SU-DHL-6 (cell line): ENCODE measurements at regions not wholly inside any gene's neighbourhood (a gene's known extent, or its start where the extent isn't known, plus 50 kb on each side); places are given as distances from the start of the nearest gene placed in this dataset.

Experiments
- H2AFZ ChIP-seq: fragments of 200-600 bp; sonication (generic); 2 replicates; pipeline ENCODE4 v1.6.1; 2014; ENCODE audit warnings: low read depth, mild to moderate bottlenecking, moderate library complexity, mixed read lengths, antibody characterized with exemption, low read length; ENCODE audit not compliant: severe bottlenecking
- H3F3A ChIP-seq: fragments of 200-600 bp; shearing (Covaris generic); 2 replicates; pipeline ENCODE4 v1.6.0; 2016; ENCODE audit warnings: antibody characterized with exemption, mild to moderate bottlenecking; ENCODE audit not compliant: insufficient read depth
- H3K27ac ChIP-seq: fragments of 200-600 bp; sonication (generic); 2 replicates; pipeline ENCODE4 v1.5.1; 2016; ENCODE audit warnings: low read depth, mild to moderate bottlenecking, low read length, moderate library complexity, mixed read lengths
- H3K27me3 ChIP-seq: fragments of 200-600 bp; sonication (generic), shearing (Covaris generic); 2 replicates; pipeline ENCODE4 v1.6.0; 2014; ENCODE audit warnings: mild to moderate bottlenecking, low read length
- H3K36me3 ChIP-seq: fragments of 200-600 bp; sonication (generic); 2 replicates; pipeline ENCODE4 v1.6.1; 2014; ENCODE audit warnings: mild to moderate bottlenecking, low read length, mixed read lengths
- H3K4me2 ChIP-seq: fragments of 300-600, 200-600 bp; shearing (Covaris generic), sonication (generic); 2 replicates; pipeline ENCODE4 v1.6.0; 2014; ENCODE audit warnings: low read length, low read depth, mild to moderate bottlenecking; ENCODE audit not compliant: poor library complexity, severe bottlenecking
- H3K4me3 ChIP-seq: fragments of 200-600 bp; sonication (generic); 2 replicates; pipeline ENCODE4 v1.5.1; 2014; ENCODE audit warnings: antibody characterized with exemption, low read length, mild to moderate bottlenecking, mixed read lengths; ENCODE audit not compliant: insufficient read depth, poor library complexity, severe bottlenecking
- H3K79me2 ChIP-seq: fragments of 200-600 bp; sonication (generic); 2 replicates; pipeline ENCODE4 v1.6.1; 2014; ENCODE audit warnings: mild to moderate bottlenecking, low read length, moderate library complexity; ENCODE audit not compliant: insufficient read depth
- H3K9ac ChIP-seq: fragments of 200-600 bp; sonication (generic); 2 replicates; pipeline ENCODE4 v1.7.0; 2014; ENCODE audit warnings: mild to moderate bottlenecking, low read length
- H3K9me2 ChIP-seq: fragments of 200-600 bp; sonication (generic); replicated peaks from 2 replicates; pipeline ENCODE4 v1.6.1; 2014; ENCODE audit warnings: low read length; ENCODE audit not compliant: insufficient read depth
- H3K9me3 ChIP-seq: fragments of 200-600 bp; sonication (generic); 2 replicates; pipeline ENCODE4 v1.6.1; 2014; ENCODE audit warnings: low read length, mixed read lengths; ENCODE audit not compliant: insufficient read depth
- H4K20me1 ChIP-seq: fragments of 200-600 bp; sonication (generic); 2 replicates; pipeline ENCODE4 v1.6.1; 2014; ENCODE audit warnings: low read depth, mild to moderate bottlenecking, antibody characterized with exemption, low read length, moderate library complexity, mixed read lengths
- CTCF ChIP-seq: fragments of 200-600 bp; sonication (generic); IDR thresholded peaks from one replicate; pipeline ENCODE4 v1.5.1; 2017; ENCODE audit warnings: antibody characterized with exemption, mild to moderate bottlenecking, low read length, moderate library complexity; ENCODE audit not compliant: insufficient read depth, poor library complexity, severe bottlenecking
- EZH2phosphoT487 ChIP-seq: fragments of 200-600 bp; sonication (generic), shearing (Covaris generic); conservative IDR thresholded peaks from 2 replicates; pipeline ENCODE4 v1.6.1; 2018; ENCODE audit warnings: mild to moderate bottlenecking, antibody characterized with exemption, low read length, moderate library complexity, mixed read lengths

- no peaks in the 10 kb centered on the region for H3K9me2 ChIP-seq
- no peaks in the 10 kb centered on the region for H3K36me3 ChIP-seq
- H3K9me3 ChIP-seq: no peaks in the 10 kb centered on the region
- TF ChIP-seq EZH2phosphoT487 (no peak), CTCF (no peak)
- H2AFZ ChIP-seq: no peak overlapping the region
- H3F3A ChIP-seq: no peaks in the 10 kb centered on the region
- H3K4me3 ChIP-seq: no peak overlapping the region
- H3K9ac ChIP-seq: no peak overlapping the region
- no peak overlapping the region for H3K4me2 ChIP-seq
- no peaks in the 10 kb centered on the region for H3K79me2 ChIP-seq
- H3K27me3 ChIP-seq: no peaks in the 10 kb centered on the region
- H3K27ac ChIP-seq: no peak overlapping the region
- no peaks in the 10 kb centered on the region for H4K20me1 ChIP-seq
These were observed 134.7 kb downstream of the HLX start for GRCh38 chr1:221013691-221014660.

GRCh38 chr1:221015159-221015790, 136.0 kb downstream of the HLX start:
- Histone ChIP-seq H3K79me2 (no peaks in the 10 kb centered on the region), H4K20me1 (no peaks in the 10 kb centered on the region), H3K27me3 (no peaks in the 10 kb centered on the region), H3K27ac (no peak overlapping the region), H3K4me3 (no peak overlapping the region), H2AFZ (no peak overlapping the region), H3K9me2 (no peaks in the 10 kb centered on the region), H3K4me2 (no peak overlapping the region), H3K36me3 (no peaks in the 10 kb centered on the region), H3K9me3 (no peaks in the 10 kb centered on the region), H3K9ac (no peak overlapping the region), H3F3A (no peaks in the 10 kb centered on the region)
- TF ChIP-seq EZH2phosphoT487 (no peak), CTCF (no peak)

- Histone ChIP-seq H3K9me3 (no peaks in the 10 kb centered on the region), H3K27ac (no peak overlapping the region), H3K9me2 (no peaks in the 10 kb centered on the region), H3F3A (no peaks in the 10 kb centered on the region), H3K27me3 (no peaks in the 10 kb centered on the region), H4K20me1 (no peaks in the 10 kb centered on the region), H3K79me2 (no peaks in the 10 kb centered on the region), H3K4me2 (no peak overlapping the region), H3K4me3 (no peak overlapping the region), H2AFZ (no peak overlapping the region), H3K9ac (no peak overlapping the region), H3K36me3 (no peaks in the 10 kb centered on the region)
- TF ChIP-seq EZH2phosphoT487 (no peak), CTCF (no peak)
These were observed 137.5 kb downstream of the HLX start for GRCh38 chr1:221016751-221017150.
